ENCODE measurements at regions not wholly inside any gene's neighbourhood (a gene's known extent, or its start where the extent isn't known, plus 50 kb on each side); places are given as distances from the start of the nearest gene placed in this dataset.

DNA sequence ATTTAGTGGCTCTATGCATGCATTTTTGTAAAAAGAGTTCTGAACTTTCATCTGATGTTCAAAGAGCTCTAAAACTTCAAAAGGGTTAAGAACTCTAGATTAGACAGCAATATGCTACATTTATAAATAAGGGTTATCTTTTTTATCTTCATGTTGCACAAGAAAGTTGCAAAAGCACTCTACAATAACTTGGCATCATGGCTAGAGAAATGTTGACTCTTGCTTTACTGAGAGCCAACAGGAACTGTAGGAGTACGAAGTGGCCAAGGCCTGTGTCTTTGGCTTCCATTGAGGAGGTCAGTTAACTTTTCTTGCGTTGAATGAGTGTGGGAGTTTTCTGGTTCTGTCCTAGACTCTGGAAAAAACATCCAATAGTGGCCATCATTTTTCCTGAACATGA, 516.9 kb downstream of the TFAP2B start:
- no peak for DNase-seq

DNA sequence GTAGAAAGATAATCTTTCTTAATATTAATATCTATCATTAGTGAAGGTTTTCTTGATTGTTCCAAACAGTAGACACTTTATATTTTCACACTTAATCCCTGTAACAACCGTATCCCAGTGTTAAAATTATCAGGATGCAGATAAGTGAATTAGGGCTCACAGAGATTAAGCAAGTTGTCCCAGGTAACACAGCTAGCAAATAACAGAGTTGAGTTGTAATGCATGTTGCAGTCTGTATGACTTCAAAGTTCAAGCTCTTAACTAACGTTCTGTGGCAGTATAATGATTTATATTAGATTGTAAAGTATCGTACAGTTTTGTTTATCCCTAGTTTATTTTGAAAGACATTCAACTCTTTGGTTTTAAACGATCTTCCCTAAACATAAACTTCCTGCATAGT, 517.5 kb downstream of the TFAP2B start:
- no peak for DNase-seq

DNA sequence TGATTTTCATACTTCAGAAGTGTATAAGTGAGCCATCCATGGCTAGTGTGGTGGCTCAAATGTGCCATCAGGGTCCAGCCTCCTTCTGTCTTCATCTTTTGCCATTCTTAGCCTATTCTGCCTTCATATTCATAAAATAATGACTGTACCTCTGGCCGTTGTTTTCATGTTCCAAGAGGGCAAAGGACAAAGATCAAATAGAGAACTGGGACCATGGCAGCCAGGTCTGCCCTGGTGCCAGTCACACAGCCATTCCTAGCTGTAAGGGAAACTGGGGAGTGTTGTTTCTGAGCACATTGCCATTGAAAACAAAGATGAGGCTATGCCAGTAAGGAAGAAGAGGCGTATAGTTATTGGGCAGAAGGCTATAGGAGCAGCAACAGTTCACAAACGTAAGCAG, 518.6 kb downstream of the TFAP2B start:
- DNase-seq: no peak

DNA sequence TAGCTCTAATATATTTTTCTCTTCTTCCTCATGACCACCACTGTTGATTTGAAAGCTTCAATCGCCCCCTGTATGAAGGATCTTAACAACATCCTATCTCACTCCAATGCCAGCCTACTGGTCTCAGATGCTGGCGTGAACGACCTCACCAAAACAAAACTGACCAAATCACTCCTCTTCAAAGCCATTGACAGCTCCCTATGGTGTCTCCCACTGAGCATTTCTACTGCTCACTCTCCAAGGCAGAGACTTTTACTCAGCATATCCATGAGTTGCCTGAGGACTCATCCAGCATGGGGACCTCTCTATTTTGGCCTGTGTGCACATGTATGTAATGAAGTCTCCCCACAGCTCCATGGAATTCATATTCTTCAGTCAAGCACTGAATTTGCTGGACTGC, 520.4 kb downstream of the TFAP2B start:
- DNase-seq: no peak

DNA sequence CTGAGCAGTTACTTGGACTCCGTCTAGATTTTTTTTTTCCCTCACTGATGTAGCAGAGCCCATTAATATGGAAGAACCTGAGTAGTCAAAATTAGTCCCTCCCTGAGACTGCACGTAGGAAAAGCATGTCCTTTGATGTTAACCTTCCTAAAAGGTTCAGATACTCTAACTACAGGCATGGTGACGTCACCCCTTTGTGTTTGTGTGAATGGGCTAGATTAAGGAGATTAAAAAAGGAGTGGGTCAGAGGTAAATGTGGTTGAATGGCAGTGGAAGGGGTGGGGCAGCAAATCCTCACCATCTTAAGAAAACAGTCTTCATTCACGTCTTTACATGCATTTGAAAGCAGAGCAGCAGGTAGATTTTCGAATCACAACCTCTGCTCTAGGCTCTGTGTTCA, 521.1 kb downstream of the TFAP2B start:
- DNase-seq: no peak

DNA sequence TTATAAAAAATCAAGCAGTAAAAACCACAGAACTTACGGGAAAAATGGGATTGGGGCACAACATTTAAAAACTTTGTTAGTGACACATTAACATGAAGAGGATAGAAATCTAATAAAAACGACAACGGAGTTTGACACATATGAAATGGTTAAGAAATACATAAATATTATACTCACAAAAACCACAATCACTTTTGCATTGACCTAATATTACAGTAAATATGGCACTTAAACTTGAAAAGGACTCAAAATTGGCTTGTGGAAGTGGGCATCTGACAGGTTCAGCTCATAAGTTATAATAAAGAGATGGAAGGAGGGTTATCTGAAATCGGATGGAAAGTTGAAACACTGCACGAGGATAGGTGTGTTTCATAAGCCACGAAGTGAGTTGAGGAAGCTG, 523.7 kb downstream of the TFAP2B start:
- no peak for DNase-seq

DNA sequence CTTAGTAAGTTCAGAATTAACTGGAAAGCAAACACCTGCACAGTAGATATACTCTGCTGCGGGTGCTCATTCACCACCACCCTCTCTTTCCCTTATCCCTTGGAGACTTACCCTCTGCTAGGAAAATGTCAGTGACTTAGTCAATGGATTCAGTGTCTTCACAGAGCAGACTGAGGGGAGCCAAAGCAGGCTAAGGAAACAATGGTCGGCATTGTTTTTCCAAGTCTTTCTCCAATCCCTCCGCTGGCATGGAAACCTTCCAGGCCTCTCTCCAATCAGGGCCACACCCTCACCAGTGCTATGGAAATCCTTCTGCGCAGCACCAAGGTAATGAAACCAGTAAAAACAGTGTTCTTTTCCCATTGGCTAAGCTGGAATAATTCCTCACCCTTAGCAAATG, 531.2 kb downstream of the TFAP2B start:
- DNase-seq: no peak

DNA sequence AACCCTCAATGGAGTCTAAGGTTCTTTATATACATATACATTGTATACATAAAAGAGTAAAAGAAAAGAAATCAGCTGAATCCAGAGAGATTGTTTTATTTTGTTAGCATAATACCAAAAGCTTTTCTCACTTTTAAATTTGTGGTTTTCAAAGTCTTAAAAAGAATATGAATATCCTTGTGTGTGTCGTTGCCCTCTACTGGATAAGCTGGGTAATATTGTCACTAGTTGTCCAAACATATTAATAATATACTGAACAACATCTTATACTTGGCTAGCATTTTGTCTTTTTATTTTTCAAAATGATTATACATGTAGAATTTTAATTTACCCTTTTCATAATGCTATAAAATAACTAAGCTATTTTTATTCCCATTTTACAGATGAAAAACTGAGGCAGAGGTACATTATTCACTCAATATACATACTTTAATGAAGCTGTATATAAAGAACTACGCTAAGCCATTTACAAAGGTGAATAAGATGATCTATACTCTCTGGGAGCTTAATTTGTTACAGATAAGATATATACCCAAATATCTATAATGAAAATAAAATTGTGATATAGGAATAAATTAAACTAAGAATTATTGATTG, 531.7 kb downstream of the TFAP2B start:
- no peak for DNase-seq

DNA sequence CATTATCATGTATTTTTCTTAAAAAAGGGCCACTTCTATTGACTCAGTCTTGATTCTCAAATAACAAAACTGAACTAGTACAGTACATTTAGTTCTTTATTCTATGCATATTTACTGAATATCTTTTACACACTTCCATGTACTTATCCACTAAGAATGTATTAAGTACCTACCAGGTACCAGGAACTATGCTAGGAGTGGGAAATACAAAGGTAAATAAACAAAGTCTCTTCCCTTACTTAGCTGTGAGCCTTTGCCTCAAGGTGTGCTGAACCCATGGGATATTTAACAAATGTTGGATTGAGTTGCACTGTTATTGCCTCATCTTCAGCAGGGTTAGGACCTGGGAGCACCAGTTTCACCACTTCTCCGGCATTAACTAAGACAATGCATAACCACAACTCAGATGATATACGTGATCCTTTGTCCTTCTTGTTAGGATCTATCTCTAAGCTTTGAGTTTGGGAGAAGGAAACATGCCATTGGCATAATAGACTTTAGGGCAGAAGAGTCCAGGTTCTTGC, 533.9 kb downstream of the TFAP2B start:
- DNase-seq: no peak

DNA sequence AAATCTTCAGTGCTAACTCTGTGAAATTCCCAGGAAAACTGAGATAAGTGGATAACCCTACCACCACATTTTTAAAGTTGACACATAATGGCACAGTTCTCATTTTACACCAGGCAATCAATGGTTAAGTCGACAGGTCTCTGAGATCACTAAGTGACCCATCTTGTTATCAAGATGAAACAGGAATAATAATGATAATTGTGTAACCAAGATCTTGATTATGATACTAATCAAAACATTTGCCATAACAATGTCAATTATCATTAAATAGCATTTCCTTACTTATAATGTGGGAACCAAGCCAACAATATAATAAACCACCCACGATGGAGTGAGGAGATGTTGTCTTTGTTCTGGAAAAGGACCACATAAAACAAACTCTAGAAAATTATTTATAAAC, 541.6 kb downstream of the TFAP2B start:
- no peak for DNase-seq

DNA sequence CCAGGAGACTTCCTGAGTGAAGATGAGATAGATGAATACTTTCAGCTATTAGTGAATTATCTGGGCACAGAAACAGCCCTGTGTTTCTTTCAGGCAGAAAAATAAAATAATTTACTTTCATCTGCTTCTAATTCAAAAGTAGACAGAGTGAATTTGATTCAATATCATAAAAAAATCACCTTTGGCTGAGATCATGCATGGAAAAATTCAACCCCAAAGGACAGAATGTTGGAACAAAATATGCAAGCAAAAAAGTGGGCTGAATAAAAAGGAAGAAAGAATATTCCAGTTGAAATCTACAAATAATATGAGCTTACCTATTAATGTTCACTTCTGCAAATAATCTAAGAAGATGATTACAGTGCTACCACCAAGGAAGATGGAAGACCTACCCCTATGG, 546.9 kb downstream of the TFAP2B start:
- DNase-seq: no peak

DNA sequence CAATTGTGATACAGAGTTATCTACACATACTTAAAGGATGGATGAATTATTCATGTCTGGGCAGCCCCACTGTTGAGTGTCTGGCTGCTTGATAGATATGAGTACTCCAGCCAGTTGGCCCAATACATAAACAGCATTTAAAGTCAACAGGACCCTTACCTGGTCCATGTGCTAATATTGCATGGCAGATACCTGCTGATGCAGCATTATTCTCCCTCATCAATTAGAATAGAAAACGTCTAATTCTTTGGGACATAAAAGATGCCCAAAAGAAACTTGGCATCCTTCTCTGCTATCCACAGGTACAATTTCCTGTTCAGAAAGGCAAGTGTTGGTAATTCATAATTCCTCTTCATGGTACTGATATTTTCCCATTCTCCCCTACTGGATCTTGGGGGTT, 550.8 kb downstream of the TFAP2B start:
- DNase-seq: no peak

DNA sequence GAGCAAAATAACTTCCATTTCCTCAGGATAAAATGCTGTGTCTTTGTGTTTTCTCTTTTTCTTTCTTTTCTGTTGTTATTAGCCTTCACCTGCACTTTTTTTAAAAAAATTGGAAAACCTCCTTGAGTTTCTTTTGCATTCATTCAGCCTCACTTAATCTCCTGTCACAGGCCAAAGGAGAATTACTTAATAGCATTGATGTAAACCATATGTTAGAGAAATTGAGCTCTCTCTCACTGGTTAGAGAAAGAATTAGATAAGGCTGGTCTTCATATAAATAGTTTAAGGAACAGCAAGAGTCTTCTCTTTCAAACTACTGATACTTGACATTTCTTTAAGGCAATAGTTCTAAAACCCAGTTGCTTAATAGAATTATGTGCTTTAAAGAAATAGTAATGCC, 564.2 kb downstream of the TFAP2B start:
- DNase-seq: no peak

DNA sequence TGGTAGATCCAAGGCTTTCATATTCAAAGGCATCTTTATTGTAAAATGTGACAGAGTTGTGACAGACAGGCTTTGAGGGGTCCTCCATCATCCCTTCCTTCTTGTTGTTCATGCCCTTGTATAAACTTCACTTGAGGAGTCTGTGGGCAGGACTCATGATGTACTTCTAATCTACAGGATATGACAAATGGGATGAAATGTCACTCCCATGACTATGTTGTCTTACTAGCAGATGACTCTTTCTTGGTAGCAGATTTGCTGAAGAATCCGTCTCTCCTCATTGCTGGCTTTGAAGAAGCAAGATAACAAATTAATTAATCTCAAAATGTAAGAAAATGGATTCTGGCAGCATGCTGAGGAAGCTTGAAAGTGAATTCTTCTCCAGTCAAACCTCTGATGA, 566.1 kb downstream of the TFAP2B start:
- no peak for DNase-seq

DNA sequence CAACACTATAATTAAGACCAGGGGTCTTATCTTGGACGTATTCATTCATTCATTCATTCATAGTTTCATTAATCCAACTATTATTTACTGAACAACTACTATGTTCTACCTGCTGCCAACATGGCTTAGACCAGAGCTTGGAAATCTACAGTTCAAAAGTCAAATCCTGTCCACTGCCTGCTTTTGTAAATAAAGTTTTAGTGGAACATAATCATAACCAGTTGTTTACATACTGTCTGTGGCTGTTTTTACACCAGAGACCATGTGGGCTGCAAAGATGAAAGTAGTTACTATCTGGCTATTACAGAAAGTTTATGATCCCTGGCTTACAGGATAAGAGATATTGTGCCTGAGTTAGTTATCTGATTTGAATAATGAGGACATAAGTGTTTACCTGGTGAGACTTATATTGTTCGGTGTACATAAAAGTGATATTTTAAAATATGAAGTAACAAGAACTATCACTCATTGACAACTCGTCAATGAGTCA, 567.7 kb downstream of the TFAP2B start:
- no peak for DNase-seq

DNA sequence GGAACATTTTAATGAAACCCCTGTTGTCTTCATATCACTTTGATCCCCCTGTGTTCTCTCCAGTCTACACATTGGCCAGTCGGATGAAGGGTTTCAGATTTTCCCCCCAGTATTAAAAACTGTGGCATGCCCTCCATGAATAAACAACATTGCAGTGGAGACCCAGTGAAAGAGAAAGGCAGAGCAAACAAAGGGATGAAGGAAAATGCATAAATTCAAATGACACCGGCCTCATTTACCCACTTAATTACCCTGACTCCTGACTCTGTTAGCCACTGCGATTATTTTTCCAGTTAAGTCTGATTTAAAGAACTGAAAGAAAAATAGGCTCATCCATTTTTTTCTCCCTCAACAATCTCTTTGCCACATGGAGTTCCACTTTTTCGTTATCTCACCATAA, 569.2 kb downstream of the TFAP2B start:
- DNase-seq: no peak

DNA sequence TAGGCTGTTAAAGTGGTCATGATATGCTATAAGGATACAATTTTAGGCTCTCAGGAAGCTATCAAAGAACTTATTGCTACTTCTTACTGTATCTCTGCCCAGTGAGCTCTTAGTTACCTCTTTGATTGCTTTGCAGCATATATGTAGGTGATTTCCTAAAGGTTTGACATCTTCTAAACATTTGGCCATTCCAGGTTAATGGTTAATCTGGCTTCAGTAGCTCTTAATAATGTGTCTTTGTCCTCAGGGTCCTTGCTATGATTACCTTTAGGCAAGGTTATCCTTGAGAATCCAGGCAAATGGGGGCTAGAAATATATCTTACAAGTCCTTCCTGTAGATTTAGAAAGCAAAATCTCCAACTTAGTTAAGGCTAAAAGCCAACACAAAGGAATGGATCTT, 575.4 kb downstream of the TFAP2B start:
- DNase-seq: no peak

DNA sequence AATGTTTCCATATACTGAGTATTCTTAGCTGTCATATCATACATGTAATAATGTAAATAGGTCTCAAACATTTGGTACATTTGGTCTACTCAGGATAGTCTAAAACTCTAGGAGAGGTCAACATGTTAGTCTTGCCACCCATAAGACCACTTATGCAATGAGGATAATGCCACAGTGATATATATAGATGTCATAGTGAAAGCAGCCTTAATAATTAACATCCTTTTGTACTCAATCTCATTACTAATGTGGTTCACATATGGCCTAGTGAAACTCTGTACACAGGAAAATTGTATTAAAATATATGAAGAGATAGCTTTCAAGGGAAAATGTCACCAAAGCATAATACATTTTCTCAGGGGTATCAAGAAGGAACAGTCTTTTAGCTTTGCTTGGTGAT, 577.9 kb downstream of the TFAP2B start:
- DNase-seq: no peak

DNA sequence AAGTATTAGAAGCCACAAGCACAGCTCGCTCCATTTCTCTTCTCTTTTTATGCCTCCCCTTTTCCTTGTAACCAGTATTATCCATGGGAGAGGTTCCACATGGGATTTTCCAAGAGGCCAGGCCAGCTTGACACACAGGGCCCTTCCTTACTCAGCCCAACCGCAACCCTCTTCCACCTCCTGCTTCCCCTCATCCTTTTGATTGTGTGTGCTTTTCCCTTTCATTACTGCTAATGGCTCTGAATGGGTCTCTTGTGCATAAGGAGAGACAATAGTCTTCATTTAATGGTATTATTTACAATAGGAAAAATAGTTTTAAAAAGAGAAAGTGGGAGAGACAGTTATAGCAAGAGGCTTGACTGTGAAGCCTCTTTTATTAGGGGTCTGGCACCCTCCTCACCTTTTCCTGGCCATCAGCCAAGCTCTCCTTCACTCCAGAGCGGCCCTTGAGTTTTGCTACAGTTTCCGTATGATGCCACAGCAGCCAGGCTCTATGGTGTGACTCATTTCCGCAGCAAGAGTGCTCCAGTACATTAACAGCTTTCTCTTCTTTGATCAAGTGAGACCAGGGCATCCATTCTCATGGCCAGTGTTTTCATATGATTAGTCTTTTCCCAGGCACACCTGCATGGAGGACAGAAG, 579.5 kb downstream of the TFAP2B start:
- DNase-seq: no peak

DNA sequence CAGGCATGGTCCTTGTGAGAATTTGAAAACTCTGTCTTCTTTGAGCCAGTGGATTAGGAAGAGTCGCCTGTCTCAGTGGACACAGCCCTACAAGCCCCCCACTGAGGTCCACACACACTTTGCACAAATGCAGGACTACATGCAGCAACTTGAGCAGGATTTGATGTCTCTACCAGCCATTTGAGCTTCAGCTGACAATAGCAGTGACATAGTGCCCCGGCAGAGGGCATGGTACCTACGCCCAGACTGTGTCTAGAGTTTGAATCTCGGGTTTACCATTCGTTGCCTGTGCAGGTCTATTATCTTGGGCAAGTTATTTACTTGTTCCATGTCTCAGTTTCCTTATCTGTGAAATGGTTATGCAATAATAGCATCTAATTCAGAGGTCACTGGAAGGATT, 580.1 kb downstream of the TFAP2B start:
- DNase-seq: no peak

DNA sequence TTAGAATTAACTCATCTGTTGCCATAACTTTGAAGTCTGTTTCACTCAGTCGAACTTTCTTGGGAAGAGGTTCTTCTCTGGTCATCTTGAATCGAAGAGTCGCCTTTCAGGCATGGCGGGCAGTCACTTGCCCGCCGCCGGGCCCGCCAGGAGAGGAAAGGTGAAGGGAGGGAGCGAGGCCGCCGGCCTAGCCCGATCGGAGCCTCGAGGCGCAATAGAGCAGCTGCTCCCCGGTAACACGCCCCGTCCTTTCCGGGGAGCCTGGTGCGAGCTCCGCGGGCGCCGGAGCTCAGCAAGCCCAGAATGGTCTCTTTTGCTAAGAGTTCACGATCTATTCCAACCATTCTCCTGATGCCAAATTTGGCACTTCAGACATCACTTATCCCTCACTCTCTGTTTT, 591.8 kb downstream of the TFAP2B start:
- no peak for DNase-seq

DNA sequence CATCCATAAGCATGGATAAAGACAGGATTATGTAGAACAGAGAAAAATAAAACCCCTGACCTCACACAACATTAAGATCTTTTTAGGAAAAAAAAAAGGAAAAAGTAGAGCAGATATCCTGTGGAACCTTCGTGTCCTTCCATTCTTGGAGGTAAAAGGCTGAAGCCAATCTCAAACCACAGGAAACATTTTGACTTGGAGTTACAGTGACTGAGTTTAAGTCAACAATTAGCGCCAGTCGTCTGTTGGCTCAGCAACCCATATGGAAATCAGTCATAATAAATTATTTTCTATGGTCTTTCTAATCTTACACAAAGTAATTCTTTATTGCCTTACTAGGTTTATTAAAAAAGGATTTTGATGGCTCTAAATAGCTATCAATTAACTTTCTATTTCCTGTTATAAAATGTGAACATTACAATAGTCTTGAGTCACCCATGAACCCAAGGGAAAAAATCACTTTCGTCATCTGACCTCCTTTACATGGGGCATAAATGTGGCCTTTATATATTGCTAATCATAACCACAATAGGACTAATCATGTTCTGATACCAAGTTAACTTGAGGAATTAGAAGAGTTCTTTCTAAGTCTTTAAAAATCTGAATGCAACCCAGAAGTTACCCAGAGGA, 592.9 kb downstream of the TFAP2B start:
- DNase-seq: no peak

DNA sequence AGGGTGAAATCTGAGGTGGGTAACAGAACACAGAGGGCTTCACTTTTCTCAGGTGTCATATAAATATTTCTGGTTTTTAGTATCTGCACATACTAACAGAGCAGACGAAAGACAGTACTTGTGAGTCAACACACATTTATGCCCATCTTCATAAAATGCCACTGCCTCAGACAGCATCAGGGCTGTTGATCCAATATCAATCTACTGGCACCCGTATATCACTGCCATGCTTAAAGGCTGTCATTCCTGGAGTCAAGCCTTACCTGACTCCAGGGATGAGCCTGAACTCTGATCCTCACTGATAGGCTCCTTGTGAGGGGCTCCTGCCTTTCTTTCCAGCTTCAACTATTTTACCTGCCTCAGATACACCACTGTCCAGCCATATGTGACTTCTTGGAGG, 595.7 kb downstream of the TFAP2B start:
- no peak for DNase-seq

DNA sequence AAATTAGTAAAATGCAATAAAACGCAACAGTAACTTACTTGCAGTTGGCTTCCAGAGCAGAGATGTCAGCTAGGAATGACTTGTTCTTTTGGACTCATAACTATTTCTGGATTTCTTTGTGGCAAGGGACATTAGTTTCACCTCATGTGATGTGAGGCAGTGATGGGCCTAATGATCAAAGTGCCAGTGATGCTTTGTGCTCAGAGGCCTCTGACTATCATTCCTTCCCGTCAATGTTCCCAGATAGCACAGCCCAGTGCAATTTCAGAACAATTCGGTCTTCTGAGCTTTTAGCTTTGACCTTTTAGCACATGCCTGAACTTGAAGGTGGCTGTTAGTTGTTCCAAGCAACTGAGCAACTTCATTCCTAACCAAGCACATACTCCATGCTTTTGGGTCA, 596.8 kb downstream of the TFAP2B start:
- no peak for DNase-seq

Data from NCI-H524 (cell line).